ENCODE measurements at regions not wholly inside any gene's neighbourhood (a gene's known extent, or its start where the extent isn't known, plus 50 kb on each side); places are given as distances from the start of the nearest gene placed in this dataset.
"Not testable (repeated sequence)": the region's sequence is repeated elsewhere in the genome, so short reads cannot be mapped to it uniquely, and the experiment has no call there.

GRCh38 chr2:35443087-35443486 lies 912.5 kb upstream of the CRIM1 start:
- TF ChIP-seq POLR2A (IDR thresholded peaks at IDR 0.05), result no peak
- TF ChIP-seq, protein P1, sequence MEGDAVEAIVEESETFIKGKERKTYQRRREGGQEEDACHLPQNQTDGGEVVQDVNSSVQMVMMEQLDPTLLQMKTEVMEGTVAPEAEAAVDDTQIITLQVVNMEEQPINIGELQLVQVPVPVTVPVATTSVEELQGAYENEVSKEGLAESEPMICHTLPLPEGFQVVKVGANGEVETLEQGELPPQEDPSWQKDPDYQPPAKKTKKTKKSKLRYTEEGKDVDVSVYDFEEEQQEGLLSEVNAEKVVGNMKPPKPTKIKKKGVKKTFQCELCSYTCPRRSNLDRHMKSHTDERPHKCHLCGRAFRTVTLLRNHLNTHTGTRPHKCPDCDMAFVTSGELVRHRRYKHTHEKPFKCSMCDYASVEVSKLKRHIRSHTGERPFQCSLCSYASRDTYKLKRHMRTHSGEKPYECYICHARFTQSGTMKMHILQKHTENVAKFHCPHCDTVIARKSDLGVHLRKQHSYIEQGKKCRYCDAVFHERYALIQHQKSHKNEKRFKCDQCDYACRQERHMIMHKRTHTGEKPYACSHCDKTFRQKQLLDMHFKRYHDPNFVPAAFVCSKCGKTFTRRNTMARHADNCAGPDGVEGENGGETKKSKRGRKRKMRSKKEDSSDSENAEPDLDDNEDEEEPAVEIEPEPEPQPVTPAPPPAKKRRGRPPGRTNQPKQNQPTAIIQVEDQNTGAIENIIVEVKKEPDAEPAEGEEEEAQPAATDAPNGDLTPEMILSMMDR (IDR thresholded peaks at IDR 0.05), result no peak
- no peaks in the 10 kb centered on the region for H3K4me1 ChIP-seq
- H3K9me3 ChIP-seq, result no peaks in the 10 kb centered on the region
- DNase-seq, result no peak
- no peaks in the 10 kb centered on the region for H3K27me3 ChIP-seq
- intact Hi-C loops (cut with DNase I; ENCODE audit: low total_unique reads), result no loop called here
- H3K27ac ChIP-seq, result no peak overlapping the region
- no peak overlapping the region for H3K4me3 ChIP-seq
- H3K36me3 ChIP-seq, result no peaks in the 10 kb centered on the region

- H3K4me3 ChIP-seq; DNase-seq; H3K36me3 ChIP-seq; H3K27me3 ChIP-seq; H3K4me1 ChIP-seq; H3K27ac ChIP-seq; intact Hi-C loops (cut with DNase I; ENCODE audit: low total_unique reads); H3K9me3 ChIP-seq: not testable (repeated sequence)
These were observed 914.0 kb upstream of the CRIM1 start for GRCh38 chr2:35441575-35441974.

GRCh38 chr2:35440308-35440707 lies 915.3 kb upstream of the CRIM1 start:
- not testable (repeated sequence) for DNase-seq

DNA sequence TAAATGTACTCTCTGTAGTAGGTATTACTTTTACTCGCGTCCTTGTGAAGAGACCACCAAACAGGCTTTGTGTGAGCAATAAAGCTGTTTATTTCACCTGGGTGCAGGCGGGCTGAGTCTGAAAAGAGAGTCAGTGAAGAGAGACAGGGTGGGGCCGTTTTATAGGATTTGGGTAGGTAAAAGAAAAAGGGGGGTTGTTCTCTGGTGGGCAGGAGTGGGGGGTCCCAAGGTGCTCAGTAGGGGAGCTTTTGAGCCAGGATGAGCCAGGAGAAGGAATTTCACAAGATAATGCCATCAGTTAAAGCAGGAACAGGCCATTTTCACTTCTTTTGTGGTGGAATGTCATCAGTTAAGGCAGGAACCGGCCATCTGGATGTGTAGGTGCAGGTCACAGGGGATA lies 918.7 kb upstream of the CRIM1 start:
- H3K36me3 ChIP-seq; H3K27me3 ChIP-seq; H3K4me1 ChIP-seq; H3K27ac ChIP-seq; DNase-seq; H3K9me3 ChIP-seq; H3K4me3 ChIP-seq; intact Hi-C loops (cut with DNase I; ENCODE audit: low total_unique reads): not testable (repeated sequence)

More at GRCh38 chr2:35440308-35440707, 915.3 kb upstream of the CRIM1 start:
- H3K9me3 ChIP-seq; intact Hi-C loops (cut with DNase I; ENCODE audit: low total_unique reads); H3K4me1 ChIP-seq; H3K36me3 ChIP-seq; H3K4me3 ChIP-seq; H3K27ac ChIP-seq; H3K27me3 ChIP-seq: not testable (repeated sequence)

DNA sequence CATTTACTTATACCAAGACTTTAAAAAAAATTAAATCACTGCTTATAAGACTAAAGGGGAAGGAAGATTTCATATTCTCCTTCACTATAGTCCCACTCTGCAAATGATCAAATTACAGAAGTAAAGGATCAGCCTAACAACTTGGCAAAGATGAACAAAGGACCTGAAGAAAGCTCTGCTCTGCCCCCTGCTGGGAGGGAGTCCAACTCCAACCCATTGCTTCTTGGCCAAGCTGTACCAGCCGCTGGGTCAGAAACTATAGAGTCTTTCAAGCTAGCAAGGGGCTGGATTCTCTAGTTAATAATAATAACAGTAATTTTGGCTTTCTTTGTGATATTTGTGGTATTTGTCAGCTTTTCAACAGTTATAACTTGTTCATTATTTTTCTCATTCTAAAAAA lies 927.0 kb upstream of the CRIM1 start:
- TF ChIP-seq, protein P1 (IDR thresholded peaks at IDR 0.05), result no peak
- no peak for TF ChIP-seq POLR2A (IDR thresholded peaks at IDR 0.05)
- H3K27me3 ChIP-seq, result no peaks in the 10 kb centered on the region
- no peak overlapping the region for H3K27ac ChIP-seq
- H3K9me3 ChIP-seq, result no peaks in the 10 kb centered on the region
- no peak for DNase-seq
- intact Hi-C loops (cut with DNase I; ENCODE audit: low total_unique reads), result no loop called here
- H3K4me1 ChIP-seq, result no peaks in the 10 kb centered on the region
- no peaks in the 10 kb centered on the region for H3K36me3 ChIP-seq
- no peak overlapping the region for H3K4me3 ChIP-seq

GRCh38 chr2:35421485-35421884 lies 934.1 kb upstream of the CRIM1 start:
- Histone ChIP-seq H3K4me1 (no peaks in the 10 kb centered on the region), H3K27me3 (no peaks in the 10 kb centered on the region), H3K9me3 (no peaks in the 10 kb centered on the region), H3K36me3 (no peaks in the 10 kb centered on the region), H3K27ac (no peak overlapping the region), H3K4me3 (no peak overlapping the region)
- TF ChIP-seq, protein P1 (IDR thresholded peaks at IDR 0.05), result no peak
- no peak for TF ChIP-seq POLR2A (IDR thresholded peaks at IDR 0.05)
- no peak for DNase-seq
- intact Hi-C loops (cut with DNase I; ENCODE audit: low total_unique reads), result no loop called here

DNA sequence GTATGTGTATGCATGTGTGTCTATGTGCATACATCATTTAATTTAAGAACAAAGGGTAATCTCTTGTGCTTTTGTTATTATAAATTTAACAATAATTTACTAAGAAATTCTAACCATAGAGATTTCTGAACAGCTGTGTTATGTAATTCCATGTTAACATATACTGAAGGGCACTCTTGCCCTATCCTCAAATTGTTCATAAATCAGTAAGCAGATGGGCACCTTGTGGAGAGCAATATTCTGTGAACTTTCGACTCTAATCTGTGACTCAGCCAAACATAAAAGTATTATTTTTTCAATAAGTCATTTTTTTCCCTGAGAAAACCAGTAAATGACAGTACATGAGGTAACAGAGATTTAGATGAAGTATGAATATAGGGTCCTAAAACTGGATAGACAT lies 938.3 kb upstream of the CRIM1 start:
- intact Hi-C loops (cut with DNase I; ENCODE audit: low total_unique reads), result no loop called here
- TF ChIP-seq, protein P1 (IDR thresholded peaks at IDR 0.05), result no peak
- no peak for TF ChIP-seq POLR2A (IDR thresholded peaks at IDR 0.05)
- no peaks in the 10 kb centered on the region for H3K36me3 ChIP-seq
- DNase-seq, result no peak
- no peaks in the 10 kb centered on the region for H3K27me3 ChIP-seq
- H3K4me3 ChIP-seq, result no peak overlapping the region
- no peaks in the 10 kb centered on the region for H3K9me3 ChIP-seq
- no peaks in the 10 kb centered on the region for H3K4me1 ChIP-seq
- H3K27ac ChIP-seq, result no peak overlapping the region

Measured in uterus (tissue), 3 donors.